WTC11 (cell line): ENCODE measurements at regions not wholly inside any gene's neighbourhood (a gene's known extent, or its start where the extent isn't known, plus 50 kb on each side); places are given as distances from the start of the nearest gene placed in this dataset.

Source experiments
- ATAC-seq: fragments of 200-7000 bp; cut with Tn5 transposase; 2 replicates; pipeline ENCODE4 v1.10.0; 2021; ENCODE audit warnings: mild to moderate bottlenecking, moderate library complexity
- CTCF ChIA-PET: fragments of 300-600 bp; sonication (Branson Sonifier 250); formaldehyde crosslinking; loops from one replicate; lab custom pipeline; 2021; ENCODE audit warnings: antibody characterized with exemption; lab: Charles Lee
- POLR2A ChIA-PET: fragments of 350-600 bp; sonication (Branson Sonifier 250); formaldehyde crosslinking; loops from one replicate; lab custom pipeline; 2021; ENCODE audit warnings: antibody characterized with exemption; lab: Charles Lee
- DNase-seq: peaks from one replicate; pipeline ENCODE4 v3.0.0; 2021; ENCODE audit warnings: low spot score
- H3K27ac Mint-ChIP-seq: 2 replicates; pipeline ENCODE4 v1.8.0; 2021; ENCODE audit warnings: mixed read lengths
- H3K27me3 Mint-ChIP-seq: 2 replicates; pipeline ENCODE4 v1.8.0; 2021; ENCODE audit warnings: low read depth, mild to moderate bottlenecking, moderate library complexity, mixed read lengths
- H3K36me3 Mint-ChIP-seq: 2 replicates; pipeline ENCODE4 v1.8.0; 2021; ENCODE audit warnings: mixed read lengths
- H3K4me1 Mint-ChIP-seq: 2 replicates; pipeline ENCODE4 v1.8.0; 2022; ENCODE audit warnings: mixed read lengths
- H3K4me3 Mint-ChIP-seq: 2 replicates; pipeline ENCODE4 v1.8.0; 2021; ENCODE audit warnings: mild to moderate bottlenecking, moderate library complexity, mixed read lengths
- H3K9me3 Mint-ChIP-seq: 2 replicates; pipeline ENCODE4 v1.8.0; 2021; ENCODE audit warnings: mixed read lengths
- ATF1 ChIP-seq: sonication (generic); formaldehyde crosslinking; IDR thresholded peaks from 2 replicates; pipeline ENCODE4 v1.8.1; 2023; ENCODE audit warnings: mild to moderate bottlenecking, moderate library complexity, missing genetic modification reagents
- CBFB ChIP-seq: sonication (generic); formaldehyde crosslinking; IDR thresholded peaks from 2 replicates; pipeline ENCODE4 v1.8.1; 2022; ENCODE audit warnings: mild to moderate bottlenecking, low read depth, missing genetic modification reagents
- FOXJ3 ChIP-seq: sonication (generic); formaldehyde crosslinking; IDR thresholded peaks from 2 replicates; pipeline ENCODE4 v1.9.0; 2021; ENCODE audit warnings: missing genetic modification reagents, mild to moderate bottlenecking, borderline replicate concordance
- NFE2L1 ChIP-seq: sonication (generic); formaldehyde crosslinking; IDR thresholded peaks from 2 replicates; pipeline ENCODE4 v1.8.1; 2023; ENCODE audit warnings: missing genetic modification reagents
- SMAD3 ChIP-seq: sonication (generic); formaldehyde crosslinking; IDR thresholded peaks from 2 replicates; pipeline ENCODE4 v1.8.0; 2022; ENCODE audit warnings: missing genetic modification reagents, mild to moderate bottlenecking, borderline replicate concordance
- TP53 ChIP-seq: sonication (generic); formaldehyde crosslinking; IDR thresholded peaks from 2 replicates; pipeline ENCODE4 v1.8.1; 2023; ENCODE audit warnings: mild to moderate bottlenecking, missing genetic modification reagents
- ZNF232 ChIP-seq: sonication (generic); formaldehyde crosslinking; IDR thresholded peaks from 2 replicates; pipeline ENCODE4 v1.8.0; 2022; ENCODE audit warnings: mild to moderate bottlenecking, missing genetic modification reagents
- ZNF396 ChIP-seq: fragments of 250-450 bp; sonication (Bioruptor Pico); IDR thresholded peaks from 2 replicates; pipeline ENCODE4 v1.8.0; 2021; ENCODE audit warnings: mild to moderate bottlenecking, moderate library complexity, borderline replicate concordance
- TF ChIP-seq, protein P1 (sequence below): sonication (generic); formaldehyde crosslinking; IDR thresholded peaks from 2 replicates; pipeline ENCODE4 v1.8.1; 2023; ENCODE audit warnings: mild to moderate bottlenecking, missing genetic modification reagents, borderline replicate concordance
- TF ChIP-seq, protein P2 (sequence below): sonication (generic); formaldehyde crosslinking; IDR thresholded peaks from 2 replicates; pipeline ENCODE4 v1.8.0; 2022; ENCODE audit warnings: mild to moderate bottlenecking, missing genetic modification reagents
- TF ChIP-seq, protein P3 (sequence below): sonication (generic); formaldehyde crosslinking; IDR thresholded peaks from 2 replicates; pipeline ENCODE4 v1.8.1; 2023; ENCODE audit warnings: mild to moderate bottlenecking, moderate library complexity, missing genetic modification reagents
- TF ChIP-seq, protein P4 (sequence below): fragments of 250-450 bp; sonication (Bioruptor Pico); IDR thresholded peaks from 2 replicates; pipeline ENCODE4 v1.9.0; 2021; ENCODE audit warnings: mild to moderate bottlenecking
- TF ChIP-seq, protein P5 (sequence below): fragments of 200-600 bp; IDR thresholded peaks from 2 replicates; pipeline ENCODE4 v1.8.0; 2022; ENCODE audit warnings: antibody characterized with exemption

DNA sequence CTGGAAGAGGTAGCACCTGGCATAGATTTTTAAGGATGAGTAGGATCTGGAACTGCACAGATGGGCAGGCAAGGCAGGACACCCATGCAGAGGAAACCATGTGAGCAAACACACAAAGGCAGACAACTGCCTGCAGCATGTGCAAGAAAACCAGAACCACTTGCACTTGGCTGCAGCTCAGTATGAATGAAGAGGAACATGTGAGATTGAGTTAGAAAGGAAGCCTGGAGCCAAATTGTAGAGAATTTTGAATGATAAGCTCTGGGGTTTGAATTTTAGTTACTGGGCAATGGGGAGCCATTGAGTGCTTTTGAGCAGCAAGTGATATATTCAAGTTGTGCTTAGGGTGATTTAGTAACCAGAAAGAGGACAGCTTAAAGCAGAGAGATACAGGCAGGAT is 583.4 kb downstream of the SOX6 start (continued):
- TF ChIP-seq, protein P1, sequence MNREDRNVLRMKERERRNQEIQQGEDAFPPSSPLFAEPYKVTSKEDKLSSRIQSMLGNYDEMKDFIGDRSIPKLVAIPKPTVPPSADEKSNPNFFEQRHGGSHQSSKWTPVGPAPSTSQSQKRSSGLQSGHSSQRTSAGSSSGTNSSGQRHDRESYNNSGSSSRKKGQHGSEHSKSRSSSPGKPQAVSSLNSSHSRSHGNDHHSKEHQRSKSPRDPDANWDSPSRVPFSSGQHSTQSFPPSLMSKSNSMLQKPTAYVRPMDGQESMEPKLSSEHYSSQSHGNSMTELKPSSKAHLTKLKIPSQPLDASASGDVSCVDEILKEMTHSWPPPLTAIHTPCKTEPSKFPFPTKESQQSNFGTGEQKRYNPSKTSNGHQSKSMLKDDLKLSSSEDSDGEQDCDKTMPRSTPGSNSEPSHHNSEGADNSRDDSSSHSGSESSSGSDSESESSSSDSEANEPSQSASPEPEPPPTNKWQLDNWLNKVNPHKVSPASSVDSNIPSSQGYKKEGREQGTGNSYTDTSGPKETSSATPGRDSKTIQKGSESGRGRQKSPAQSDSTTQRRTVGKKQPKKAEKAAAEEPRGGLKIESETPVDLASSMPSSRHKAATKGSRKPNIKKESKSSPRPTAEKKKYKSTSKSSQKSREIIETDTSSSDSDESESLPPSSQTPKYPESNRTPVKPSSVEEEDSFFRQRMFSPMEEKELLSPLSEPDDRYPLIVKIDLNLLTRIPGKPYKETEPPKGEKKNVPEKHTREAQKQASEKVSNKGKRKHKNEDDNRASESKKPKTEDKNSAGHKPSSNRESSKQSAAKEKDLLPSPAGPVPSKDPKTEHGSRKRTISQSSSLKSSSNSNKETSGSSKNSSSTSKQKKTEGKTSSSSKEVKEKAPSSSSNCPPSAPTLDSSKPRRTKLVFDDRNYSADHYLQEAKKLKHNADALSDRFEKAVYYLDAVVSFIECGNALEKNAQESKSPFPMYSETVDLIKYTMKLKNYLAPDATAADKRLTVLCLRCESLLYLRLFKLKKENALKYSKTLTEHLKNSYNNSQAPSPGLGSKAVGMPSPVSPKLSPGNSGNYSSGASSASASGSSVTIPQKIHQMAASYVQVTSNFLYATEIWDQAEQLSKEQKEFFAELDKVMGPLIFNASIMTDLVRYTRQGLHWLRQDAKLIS (CRISPR knock-in tag) = no peak
- TF ChIP-seq, protein P2, sequence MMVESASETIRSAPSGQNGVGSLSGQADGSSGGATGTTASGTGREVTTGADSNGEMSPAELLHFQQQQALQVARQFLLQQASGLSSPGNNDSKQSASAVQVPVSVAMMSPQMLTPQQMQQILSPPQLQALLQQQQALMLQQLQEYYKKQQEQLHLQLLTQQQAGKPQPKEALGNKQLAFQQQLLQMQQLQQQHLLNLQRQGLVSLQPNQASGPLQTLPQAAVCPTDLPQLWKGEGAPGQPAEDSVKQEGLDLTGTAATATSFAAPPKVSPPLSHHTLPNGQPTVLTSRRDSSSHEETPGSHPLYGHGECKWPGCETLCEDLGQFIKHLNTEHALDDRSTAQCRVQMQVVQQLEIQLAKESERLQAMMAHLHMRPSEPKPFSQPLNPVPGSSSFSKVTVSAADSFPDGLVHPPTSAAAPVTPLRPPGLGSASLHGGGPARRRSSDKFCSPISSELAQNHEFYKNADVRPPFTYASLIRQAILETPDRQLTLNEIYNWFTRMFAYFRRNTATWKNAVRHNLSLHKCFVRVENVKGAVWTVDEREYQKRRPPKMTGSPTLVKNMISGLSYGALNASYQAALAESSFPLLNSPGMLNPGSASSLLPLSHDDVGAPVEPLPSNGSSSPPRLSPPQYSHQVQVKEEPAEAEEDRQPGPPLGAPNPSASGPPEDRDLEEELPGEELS = no peak
- TF ChIP-seq SMAD3 (CRISPR knock-in tag) (no peak), ATF1 (CRISPR knock-in tag) (no peak), CBFB (no peak), FOXJ3 (CRISPR knock-in tag) (no peak)
- TF ChIP-seq, protein P3, sequence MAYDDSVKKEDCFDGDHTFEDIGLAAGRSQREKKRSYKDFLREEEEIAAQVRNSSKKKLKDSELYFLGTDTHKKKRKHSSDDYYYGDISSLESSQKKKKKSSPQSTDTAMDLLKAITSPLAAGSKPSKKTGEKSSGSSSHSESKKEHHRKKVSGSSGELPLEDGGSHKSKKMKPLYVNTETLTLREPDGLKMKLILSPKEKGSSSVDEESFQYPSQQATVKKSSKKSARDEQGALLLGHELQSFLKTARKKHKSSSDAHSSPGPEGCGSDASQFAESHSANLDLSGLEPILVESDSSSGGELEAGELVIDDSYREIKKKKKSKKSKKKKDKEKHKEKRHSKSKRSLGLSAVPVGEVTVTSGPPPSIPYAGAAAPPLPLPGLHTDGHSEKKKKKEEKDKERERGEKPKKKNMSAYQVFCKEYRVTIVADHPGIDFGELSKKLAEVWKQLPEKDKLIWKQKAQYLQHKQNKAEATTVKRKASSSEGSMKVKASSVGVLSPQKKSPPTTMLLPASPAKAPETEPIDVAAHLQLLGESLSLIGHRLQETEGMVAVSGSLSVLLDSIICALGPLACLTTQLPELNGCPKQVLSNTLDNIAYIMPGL = no peak
- TF ChIP-seq, protein P4, sequence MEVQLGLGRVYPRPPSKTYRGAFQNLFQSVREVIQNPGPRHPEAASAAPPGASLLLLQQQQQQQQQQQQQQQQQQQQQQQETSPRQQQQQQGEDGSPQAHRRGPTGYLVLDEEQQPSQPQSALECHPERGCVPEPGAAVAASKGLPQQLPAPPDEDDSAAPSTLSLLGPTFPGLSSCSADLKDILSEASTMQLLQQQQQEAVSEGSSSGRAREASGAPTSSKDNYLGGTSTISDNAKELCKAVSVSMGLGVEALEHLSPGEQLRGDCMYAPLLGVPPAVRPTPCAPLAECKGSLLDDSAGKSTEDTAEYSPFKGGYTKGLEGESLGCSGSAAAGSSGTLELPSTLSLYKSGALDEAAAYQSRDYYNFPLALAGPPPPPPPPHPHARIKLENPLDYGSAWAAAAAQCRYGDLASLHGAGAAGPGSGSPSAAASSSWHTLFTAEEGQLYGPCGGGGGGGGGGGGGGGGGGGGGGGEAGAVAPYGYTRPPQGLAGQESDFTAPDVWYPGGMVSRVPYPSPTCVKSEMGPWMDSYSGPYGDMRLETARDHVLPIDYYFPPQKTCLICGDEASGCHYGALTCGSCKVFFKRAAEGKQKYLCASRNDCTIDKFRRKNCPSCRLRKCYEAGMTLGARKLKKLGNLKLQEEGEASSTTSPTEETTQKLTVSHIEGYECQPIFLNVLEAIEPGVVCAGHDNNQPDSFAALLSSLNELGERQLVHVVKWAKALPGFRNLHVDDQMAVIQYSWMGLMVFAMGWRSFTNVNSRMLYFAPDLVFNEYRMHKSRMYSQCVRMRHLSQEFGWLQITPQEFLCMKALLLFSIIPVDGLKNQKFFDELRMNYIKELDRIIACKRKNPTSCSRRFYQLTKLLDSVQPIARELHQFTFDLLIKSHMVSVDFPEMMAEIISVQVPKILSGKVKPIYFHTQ (CRISPR knock-in tag) = no peak

DNA sequence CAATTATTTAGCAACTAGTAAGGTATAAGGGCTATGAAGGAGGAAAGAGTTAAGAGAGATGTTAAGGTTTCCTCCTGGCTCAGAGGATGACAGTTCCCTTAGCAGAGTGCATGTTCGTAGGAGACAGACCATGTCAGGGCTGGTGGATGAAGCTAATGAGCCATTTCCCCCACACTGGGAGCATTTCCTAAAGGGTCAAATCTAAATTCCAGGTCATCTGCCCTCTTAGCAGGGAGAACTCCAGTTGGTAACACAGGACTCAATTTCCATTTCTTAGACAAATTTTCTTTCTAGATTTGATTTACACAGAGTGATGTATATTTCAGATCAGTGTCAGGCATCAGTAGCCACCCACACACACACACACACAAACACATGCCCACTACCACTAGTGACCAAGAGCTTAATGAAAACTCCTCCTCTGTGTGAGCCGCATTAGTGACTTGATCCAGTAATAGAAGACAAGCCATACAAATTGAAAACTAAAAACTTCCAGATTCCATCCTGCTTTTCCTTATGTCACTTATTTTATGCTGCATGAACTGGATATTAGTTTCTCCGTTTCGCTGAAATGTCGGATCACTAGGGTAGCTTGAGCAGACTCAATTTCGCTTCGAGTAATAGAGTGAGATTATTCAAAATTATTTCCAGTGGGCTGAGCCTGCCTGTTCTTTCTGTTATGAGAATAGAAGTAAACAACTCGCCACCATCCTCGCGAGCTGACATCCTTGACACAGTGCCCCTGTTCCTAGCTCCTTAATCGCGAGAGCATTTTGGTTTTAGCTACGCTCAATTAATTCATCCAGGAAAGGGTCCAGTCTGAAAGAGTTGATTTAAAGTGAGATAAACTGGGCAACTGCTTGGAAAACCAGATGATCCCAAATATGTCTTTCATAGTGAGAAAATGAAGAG is 582.6 kb downstream of the SOX6 start:
- peak; percentile 45 for ATAC-seq
- no peaks in the 10 kb centered on the region for H3K36me3 Mint-ChIP-seq
- peaks cover 2% of the 10 kb centered on the region; the same call in 1 of the 2 replicates for H3K9me3 Mint-ChIP-seq
- H3K27me3 Mint-ChIP-seq = no peaks in the 10 kb centered on the region
- no peak for DNase-seq
- H3K4me1 Mint-ChIP-seq = peaks cover 28% of the 10 kb centered on the region
- H3K4me3 Mint-ChIP-seq = no peak overlapping the region
- CTCF ChIA-PET = interaction anchor here (1.2 to 2.1 kb wide), 4 partner anchors 46 to 167 kb away, joined by 3 to 10 read pairs (median 4); no protein-coding TSS in a partner anchor
- H3K27ac Mint-ChIP-seq = no peak overlapping the region
- POLR2A ChIA-PET = interaction anchor here (0.5 kb wide), 1 partner anchor 189 kb away, joined by 3 read pairs; no protein-coding TSS in a partner anchor
- TF ChIP-seq ZNF232 (CRISPR knock-in tag) = no peak
- no peak for TF ChIP-seq NFE2L1 (CRISPR knock-in tag)
- no peak for TF ChIP-seq ZNF396 (CRISPR knock-in tag)
- TF ChIP-seq, protein P5, sequence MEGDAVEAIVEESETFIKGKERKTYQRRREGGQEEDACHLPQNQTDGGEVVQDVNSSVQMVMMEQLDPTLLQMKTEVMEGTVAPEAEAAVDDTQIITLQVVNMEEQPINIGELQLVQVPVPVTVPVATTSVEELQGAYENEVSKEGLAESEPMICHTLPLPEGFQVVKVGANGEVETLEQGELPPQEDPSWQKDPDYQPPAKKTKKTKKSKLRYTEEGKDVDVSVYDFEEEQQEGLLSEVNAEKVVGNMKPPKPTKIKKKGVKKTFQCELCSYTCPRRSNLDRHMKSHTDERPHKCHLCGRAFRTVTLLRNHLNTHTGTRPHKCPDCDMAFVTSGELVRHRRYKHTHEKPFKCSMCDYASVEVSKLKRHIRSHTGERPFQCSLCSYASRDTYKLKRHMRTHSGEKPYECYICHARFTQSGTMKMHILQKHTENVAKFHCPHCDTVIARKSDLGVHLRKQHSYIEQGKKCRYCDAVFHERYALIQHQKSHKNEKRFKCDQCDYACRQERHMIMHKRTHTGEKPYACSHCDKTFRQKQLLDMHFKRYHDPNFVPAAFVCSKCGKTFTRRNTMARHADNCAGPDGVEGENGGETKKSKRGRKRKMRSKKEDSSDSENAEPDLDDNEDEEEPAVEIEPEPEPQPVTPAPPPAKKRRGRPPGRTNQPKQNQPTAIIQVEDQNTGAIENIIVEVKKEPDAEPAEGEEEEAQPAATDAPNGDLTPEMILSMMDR = no peak
- TF ChIP-seq TP53 = no peak
